GM12864 (cell line): ENCODE measurements at regions not wholly inside any gene's neighbourhood (a gene's known extent, or its start where the extent isn't known, plus 50 kb on each side); places are given as distances from the start of the nearest gene placed in this dataset.

Experiments
- DNase-seq: peaks from one replicate; pipeline ENCODE4 v3.0.0-alpha.2; 2011; ENCODE audit warnings: low read depth
- H3K4me3 ChIP-seq: 2 replicates; pipeline ENCODE4 v1.5.1; 2011; ENCODE audit warnings: mild to moderate bottlenecking, low read depth, low read length, control low read depth
- TF ChIP-seq, protein P1 (sequence below): IDR thresholded peaks from 2 replicates; pipeline ENCODE4 v1.5.1; 2011; ENCODE audit warnings: low read depth, mild to moderate bottlenecking, moderate library complexity, low read length, control low read depth, inconsistent platforms; ENCODE audit errors: missing control alignments

DNA sequence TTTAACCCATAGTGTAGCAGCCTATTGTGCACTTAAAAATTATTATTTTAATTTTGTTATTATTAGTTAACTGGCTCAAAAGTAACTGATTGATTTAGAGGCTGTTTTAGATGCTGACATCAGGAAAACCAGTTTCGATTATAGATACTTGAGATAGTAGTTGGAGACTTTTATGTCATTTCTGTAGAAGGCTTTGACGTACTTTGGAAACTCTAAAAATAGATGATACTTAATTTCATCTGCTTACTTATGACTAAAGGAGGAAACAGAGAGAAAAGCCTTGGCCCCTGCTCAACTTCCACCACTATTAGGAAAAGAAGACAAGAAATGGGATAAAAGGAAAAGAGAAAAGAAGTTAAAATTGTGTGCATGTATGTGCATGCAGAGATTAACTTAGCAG, 219.3 kb upstream of the HMGA2 start:
- DNase-seq: no peak
- TF ChIP-seq, protein P1, sequence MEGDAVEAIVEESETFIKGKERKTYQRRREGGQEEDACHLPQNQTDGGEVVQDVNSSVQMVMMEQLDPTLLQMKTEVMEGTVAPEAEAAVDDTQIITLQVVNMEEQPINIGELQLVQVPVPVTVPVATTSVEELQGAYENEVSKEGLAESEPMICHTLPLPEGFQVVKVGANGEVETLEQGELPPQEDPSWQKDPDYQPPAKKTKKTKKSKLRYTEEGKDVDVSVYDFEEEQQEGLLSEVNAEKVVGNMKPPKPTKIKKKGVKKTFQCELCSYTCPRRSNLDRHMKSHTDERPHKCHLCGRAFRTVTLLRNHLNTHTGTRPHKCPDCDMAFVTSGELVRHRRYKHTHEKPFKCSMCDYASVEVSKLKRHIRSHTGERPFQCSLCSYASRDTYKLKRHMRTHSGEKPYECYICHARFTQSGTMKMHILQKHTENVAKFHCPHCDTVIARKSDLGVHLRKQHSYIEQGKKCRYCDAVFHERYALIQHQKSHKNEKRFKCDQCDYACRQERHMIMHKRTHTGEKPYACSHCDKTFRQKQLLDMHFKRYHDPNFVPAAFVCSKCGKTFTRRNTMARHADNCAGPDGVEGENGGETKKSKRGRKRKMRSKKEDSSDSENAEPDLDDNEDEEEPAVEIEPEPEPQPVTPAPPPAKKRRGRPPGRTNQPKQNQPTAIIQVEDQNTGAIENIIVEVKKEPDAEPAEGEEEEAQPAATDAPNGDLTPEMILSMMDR: no peak
- H3K4me3 ChIP-seq: no peak overlapping the region

DNA sequence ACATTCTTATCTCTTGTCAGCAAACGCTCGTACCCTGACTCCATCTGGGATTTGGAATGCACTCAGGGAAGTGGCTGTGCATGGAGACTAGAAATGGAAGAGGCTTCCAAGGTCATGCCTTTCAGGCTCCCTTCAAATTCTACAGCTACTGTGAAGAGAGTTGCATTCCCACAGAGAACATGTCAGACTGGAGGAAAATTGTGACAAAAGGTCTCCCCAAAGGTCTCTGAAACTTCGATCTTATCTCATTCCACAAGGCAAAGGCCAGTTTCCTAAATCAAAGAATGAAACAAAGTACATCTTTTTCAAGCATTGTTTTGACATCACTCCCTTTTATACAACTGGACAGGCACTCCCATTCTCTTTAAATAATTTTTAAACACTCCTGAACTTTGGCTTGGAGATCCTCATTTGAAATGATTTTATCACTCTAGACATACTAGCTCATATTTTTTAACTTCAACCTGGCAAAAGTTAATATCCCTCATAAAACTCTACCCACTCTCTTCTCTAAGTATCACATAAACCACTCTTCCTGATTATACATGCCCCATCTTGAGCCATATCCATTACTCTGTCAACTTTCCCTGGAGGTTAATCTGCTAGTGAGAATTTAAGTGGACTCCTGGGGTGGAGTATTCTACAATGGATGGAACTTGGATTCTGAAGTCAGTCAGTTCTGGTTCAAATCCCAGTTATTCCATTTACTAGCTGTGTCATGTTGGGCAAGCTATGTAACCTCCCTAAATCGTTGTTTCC, 218.1 kb upstream of the HMGA2 start:
- TF ChIP-seq, protein P1: no peak
- no peak overlapping the region for H3K4me3 ChIP-seq
- no peak for DNase-seq

DNA sequence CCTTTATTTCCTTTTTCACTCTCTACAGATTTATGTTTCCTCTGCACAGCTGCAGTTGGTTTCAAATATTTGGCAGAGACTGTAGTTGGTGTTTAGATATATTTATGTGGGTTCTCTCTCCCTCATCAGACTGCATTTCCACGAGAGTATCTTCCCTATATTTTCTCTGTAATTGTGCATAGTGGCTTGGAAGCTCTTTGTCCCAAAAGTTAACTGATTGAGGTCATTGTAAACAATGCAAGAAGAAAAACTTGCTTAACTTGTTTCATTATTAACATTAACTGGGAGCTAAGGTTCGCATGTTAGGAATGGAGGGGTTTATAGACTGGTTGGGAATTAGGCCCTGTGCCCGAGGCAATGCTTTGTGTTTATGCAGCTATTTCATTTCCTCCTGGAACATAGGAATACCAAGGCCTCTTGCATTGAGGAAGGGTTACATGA, 216.9 kb upstream of the HMGA2 start:
- TF ChIP-seq, protein P1: no peak
- no peak overlapping the region for H3K4me3 ChIP-seq
- DNase-seq: no peak

DNA sequence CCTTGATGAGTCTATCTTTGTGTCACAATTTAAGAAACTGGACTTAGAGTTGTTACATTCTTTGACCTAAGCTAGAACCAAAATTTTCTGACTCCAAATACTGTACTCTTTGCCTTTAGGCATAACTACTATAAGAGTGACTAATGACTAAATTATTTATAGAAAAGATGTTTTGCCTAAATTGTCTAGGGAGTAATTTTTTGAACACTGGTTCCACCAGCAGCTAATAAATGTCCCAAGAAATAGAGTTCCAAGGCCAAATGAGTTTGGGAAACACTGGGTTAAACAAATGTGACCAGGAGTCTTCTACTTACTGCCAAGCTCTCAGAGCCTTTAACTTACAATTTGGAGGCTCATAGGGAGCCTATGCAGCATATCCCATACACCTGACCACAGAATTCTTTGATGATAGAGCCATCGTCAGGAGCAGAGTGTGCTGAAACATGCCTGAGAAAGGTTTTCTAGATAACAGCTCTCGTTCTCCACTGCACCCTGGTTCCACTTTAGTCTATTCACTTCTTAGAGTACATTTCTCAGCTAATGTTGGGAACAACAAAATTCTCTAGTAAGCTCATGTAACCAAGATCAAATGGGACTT, 215.9 kb upstream of the HMGA2 start:
- TF ChIP-seq, protein P1: no peak
- no peak for DNase-seq

DNA sequence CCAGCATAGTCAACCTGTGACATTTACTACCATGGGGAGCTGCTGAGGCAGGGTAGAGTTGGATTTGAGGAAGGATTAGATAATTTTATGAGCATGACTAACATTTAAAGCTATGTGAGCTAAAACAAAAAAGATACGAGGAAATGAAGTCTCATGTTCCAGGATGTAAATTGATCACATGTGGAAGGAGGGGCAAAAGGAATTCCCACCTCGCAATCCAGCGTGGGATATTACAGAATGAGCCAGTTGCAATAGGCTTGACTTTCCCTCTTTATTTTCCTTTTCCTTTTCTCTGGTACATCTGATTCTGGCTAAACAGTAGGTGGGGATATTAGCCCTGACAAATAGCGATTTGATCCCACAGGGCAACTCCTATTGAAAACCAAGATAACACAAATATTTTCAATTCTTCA, 214.9 kb upstream of the HMGA2 start:
- no peak overlapping the region for H3K4me3 ChIP-seq
- TF ChIP-seq, protein P1: no peak
- no peak for DNase-seq

More for the DNA sequence above, 215.9 kb upstream of the HMGA2 start:
- H3K4me3 ChIP-seq: no peak overlapping the region

DNA sequence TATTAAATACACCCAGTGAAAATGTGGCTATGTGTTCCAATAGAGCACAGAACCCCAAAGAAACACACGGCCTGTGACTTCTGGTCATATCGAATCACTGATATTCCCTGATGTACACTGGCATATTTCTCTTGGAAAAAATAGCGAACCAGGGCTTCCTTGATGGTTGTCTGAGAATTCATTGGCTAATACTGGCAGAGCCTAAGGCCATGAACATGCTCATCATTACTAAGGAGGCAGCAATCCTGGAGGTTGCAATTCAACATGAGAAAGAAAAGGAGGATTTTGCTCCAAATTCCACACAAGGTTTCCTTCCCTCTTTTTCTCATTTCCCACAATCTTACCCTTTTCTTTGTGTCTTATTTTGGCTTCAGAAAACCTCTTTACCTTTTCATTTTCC, 212.9 kb upstream of the HMGA2 start:
- no peak for DNase-seq
- H3K4me3 ChIP-seq: no peak overlapping the region
- TF ChIP-seq, protein P1: no peak
